ENCODE measurements at regions not wholly inside any gene's neighbourhood (a gene's known extent, or its start where the extent isn't known, plus 50 kb on each side); places are given as distances from the start of the nearest gene placed in this dataset.

DNA sequence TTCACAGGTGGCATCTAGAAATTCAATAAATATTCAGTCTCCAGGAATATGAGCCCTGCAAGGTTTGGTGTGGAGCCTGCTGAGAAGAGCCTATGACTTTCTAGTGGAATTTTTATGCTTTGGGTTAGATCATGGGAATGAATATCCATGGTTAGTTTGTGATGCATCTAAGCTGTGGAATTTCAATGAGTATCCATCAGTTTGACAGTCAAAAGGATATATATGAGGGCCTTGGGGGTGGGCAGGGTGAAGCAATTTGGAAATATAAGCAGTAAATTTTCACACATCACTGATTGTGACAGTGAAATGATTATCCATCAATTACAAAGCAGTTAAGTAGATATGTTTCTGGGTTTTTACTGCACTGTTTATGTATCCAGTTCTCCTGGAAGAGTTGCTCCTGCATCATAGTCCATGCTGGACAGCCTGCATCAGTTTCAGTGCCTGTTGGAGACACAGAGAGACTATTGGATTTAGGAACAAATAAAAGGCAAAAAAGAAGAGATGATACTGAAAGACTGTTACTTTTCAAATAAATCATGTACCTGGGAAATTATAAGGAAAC is 530.8 kb downstream of the MFSD1 start:
- Histone ChIP-seq H3K9ac (ENCODE audit: low read length) (no peak overlapping the region), H3F3A (ENCODE audit: insufficient read depth, low read length, poor library complexity, severe bottlenecking) (no peaks in the 10 kb centered on the region), H3K9me3 (ENCODE audit: low read length) (no peaks in the 10 kb centered on the region), H3K4me3 (ENCODE audit: low read length) (no peak overlapping the region), H2AFZ (ENCODE audit: low read depth, low read length) (no peak overlapping the region), H4K20me1 (ENCODE audit: insufficient read depth) (no peaks in the 10 kb centered on the region), H3K9me2 (ENCODE audit: insufficient read depth, low read length) (no peaks in the 10 kb centered on the region), H3K4me2 (ENCODE audit: low read length) (no peak overlapping the region), H3K36me3 (ENCODE audit: insufficient read depth, low read length) (no peaks in the 10 kb centered on the region), H3K27me3 (ENCODE audit: insufficient read depth, low read depth, low read length) (no peaks in the 10 kb centered on the region), H3K79me2 (replicated peaks; ENCODE audit: insufficient read depth, low read length) (no peaks in the 10 kb centered on the region), H3K27ac (ENCODE audit: low read length) (no peak overlapping the region)
- no peak for TF ChIP-seq TAF1 (IDR thresholded peaks at IDR 0.05; ENCODE audit: low read depth)
- no peak for TF ChIP-seq RAD21 (conservative IDR thresholded peaks at IDR 0.05)
- TF ChIP-seq EZH2 (IDR thresholded peaks at IDR 0.05; ENCODE audit: borderline replicate concordance, insufficient read depth, low read length, poor library complexity, severe bottlenecking): no peak
- no peak for TF ChIP-seq EP300 (conservative IDR thresholded peaks at IDR 0.05; ENCODE audit: poor library complexity, severe bottlenecking)
- TF ChIP-seq POLR2AphosphoS5 (IDR thresholded peaks at IDR 0.05): no peak
- no peak for TF ChIP-seq MXI1 (conservative IDR thresholded peaks at IDR 0.05; ENCODE audit: poor library complexity, severe bottlenecking)
- TF ChIP-seq, protein P1, sequence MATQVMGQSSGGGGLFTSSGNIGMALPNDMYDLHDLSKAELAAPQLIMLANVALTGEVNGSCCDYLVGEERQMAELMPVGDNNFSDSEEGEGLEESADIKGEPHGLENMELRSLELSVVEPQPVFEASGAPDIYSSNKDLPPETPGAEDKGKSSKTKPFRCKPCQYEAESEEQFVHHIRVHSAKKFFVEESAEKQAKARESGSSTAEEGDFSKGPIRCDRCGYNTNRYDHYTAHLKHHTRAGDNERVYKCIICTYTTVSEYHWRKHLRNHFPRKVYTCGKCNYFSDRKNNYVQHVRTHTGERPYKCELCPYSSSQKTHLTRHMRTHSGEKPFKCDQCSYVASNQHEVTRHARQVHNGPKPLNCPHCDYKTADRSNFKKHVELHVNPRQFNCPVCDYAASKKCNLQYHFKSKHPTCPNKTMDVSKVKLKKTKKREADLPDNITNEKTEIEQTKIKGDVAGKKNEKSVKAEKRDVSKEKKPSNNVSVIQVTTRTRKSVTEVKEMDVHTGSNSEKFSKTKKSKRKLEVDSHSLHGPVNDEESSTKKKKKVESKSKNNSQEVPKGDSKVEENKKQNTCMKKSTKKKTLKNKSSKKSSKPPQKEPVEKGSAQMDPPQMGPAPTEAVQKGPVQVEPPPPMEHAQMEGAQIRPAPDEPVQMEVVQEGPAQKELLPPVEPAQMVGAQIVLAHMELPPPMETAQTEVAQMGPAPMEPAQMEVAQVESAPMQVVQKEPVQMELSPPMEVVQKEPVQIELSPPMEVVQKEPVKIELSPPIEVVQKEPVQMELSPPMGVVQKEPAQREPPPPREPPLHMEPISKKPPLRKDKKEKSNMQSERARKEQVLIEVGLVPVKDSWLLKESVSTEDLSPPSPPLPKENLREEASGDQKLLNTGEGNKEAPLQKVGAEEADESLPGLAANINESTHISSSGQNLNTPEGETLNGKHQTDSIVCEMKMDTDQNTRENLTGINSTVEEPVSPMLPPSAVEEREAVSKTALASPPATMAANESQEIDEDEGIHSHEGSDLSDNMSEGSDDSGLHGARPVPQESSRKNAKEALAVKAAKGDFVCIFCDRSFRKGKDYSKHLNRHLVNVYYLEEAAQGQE (IDR thresholded peaks at IDR 0.05; ENCODE audit: borderline replicate concordance): no peak
- no peak for TF ChIP-seq SMC3 (conservative IDR thresholded peaks at IDR 0.05; ENCODE audit: poor library complexity)
- TF ChIP-seq, protein P2, sequence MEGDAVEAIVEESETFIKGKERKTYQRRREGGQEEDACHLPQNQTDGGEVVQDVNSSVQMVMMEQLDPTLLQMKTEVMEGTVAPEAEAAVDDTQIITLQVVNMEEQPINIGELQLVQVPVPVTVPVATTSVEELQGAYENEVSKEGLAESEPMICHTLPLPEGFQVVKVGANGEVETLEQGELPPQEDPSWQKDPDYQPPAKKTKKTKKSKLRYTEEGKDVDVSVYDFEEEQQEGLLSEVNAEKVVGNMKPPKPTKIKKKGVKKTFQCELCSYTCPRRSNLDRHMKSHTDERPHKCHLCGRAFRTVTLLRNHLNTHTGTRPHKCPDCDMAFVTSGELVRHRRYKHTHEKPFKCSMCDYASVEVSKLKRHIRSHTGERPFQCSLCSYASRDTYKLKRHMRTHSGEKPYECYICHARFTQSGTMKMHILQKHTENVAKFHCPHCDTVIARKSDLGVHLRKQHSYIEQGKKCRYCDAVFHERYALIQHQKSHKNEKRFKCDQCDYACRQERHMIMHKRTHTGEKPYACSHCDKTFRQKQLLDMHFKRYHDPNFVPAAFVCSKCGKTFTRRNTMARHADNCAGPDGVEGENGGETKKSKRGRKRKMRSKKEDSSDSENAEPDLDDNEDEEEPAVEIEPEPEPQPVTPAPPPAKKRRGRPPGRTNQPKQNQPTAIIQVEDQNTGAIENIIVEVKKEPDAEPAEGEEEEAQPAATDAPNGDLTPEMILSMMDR (IDR thresholded peaks at IDR 0.05; ENCODE audit: poor library complexity, severe bottlenecking): no peak

DNA sequence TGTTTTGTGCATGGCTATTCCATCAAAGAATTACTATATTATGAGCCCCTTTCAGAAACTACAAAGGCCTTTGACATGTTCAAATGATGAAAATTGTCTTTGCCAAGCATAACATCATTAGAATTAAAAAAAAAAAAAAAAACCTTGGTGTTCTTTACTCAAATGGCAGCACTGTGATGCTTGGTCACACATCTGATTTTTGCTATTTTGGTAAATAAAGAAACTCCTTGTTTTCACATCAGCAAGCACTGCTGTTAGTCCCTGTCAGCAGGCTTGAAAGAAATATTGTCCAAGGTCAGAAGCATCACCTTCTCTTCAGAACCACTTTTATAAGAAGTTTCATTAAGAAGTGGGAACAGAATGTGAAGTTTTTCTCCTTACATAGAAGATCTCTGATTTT is 537.3 kb downstream of the MFSD1 start:
- TF ChIP-seq, protein P1 (IDR thresholded peaks at IDR 0.05; ENCODE audit: borderline replicate concordance): no peak
- TF ChIP-seq SMC3 (conservative IDR thresholded peaks at IDR 0.05; ENCODE audit: poor library complexity) (no peak), RAD21 (conservative IDR thresholded peaks at IDR 0.05) (no peak), EZH2 (IDR thresholded peaks at IDR 0.05; ENCODE audit: borderline replicate concordance, insufficient read depth, low read length, poor library complexity, severe bottlenecking) (no peak), TAF1 (IDR thresholded peaks at IDR 0.05; ENCODE audit: low read depth) (no peak)
- Histone ChIP-seq H2AFZ (ENCODE audit: low read depth, low read length) (no peak overlapping the region), H3K9ac (ENCODE audit: low read length) (no peak overlapping the region)

More for the DNA sequence above, 537.3 kb downstream of the MFSD1 start:
- no peak overlapping the region for H3K4me2 ChIP-seq (ENCODE audit: low read length)
- H3K9me3 ChIP-seq (ENCODE audit: low read length): no peaks in the 10 kb centered on the region
- no peaks in the 10 kb centered on the region for H3F3A ChIP-seq (ENCODE audit: insufficient read depth, low read length, poor library complexity, severe bottlenecking)
- no peaks in the 10 kb centered on the region for H3K9me2 ChIP-seq (ENCODE audit: insufficient read depth, low read length)
- no peaks in the 10 kb centered on the region for H3K27me3 ChIP-seq (ENCODE audit: insufficient read depth, low read depth, low read length)
- H3K4me3 ChIP-seq (ENCODE audit: low read length): no peak overlapping the region
- H3K36me3 ChIP-seq (ENCODE audit: insufficient read depth, low read length): no peaks in the 10 kb centered on the region
- no peak overlapping the region for H3K27ac ChIP-seq (ENCODE audit: low read length)
- H3K79me2 ChIP-seq (replicated peaks; ENCODE audit: insufficient read depth, low read length): no peaks in the 10 kb centered on the region
- no peaks in the 10 kb centered on the region for H4K20me1 ChIP-seq (ENCODE audit: insufficient read depth)

All from neural cell (in vitro differentiated cells).